ENCODE measurements at regions not wholly inside any gene's neighbourhood (a gene's known extent, or its start where the extent isn't known, plus 50 kb on each side); places are given as distances from the start of the nearest gene placed in this dataset.

- no peak for DNase-seq
Observed at GRCh38 chr3:84439476-84439875, 519.3 kb upstream of the CADM2 start.

- DNase-seq = no peak
Observed at GRCh38 chr3:84440291-84440690, 518.5 kb upstream of the CADM2 start.

- DNase-seq = no peak
Observed at GRCh38 chr3:84442533-84442932, 516.3 kb upstream of the CADM2 start.

GRCh38 chr3:84444726-84445521 is 513.9 kb upstream of the CADM2 start:
- DNase-seq = no peak

GRCh38 chr3:84487296-84487695 is 471.5 kb upstream of the CADM2 start:
- DNase-seq = no peak

- no peak for DNase-seq
Observed at GRCh38 chr3:84504761-84505160, 454.0 kb upstream of the CADM2 start.

- DNase-seq = no peak
Observed at GRCh38 chr3:84510007-84510406, 448.8 kb upstream of the CADM2 start.

- no peak for DNase-seq
Observed at GRCh38 chr3:84522893-84523292, 435.9 kb upstream of the CADM2 start.

- DNase-seq = no peak
Observed at GRCh38 chr3:84536916-84537315, 421.9 kb upstream of the CADM2 start.

- no peak for DNase-seq
Observed at GRCh38 chr3:84538597-84538996, 420.2 kb upstream of the CADM2 start.

GRCh38 chr3:84547207-84547606 is 411.6 kb upstream of the CADM2 start:
- no peak for DNase-seq

GRCh38 chr3:84547971-84548970 is 410.5 kb upstream of the CADM2 start:
- no peak for DNase-seq

- no peak for DNase-seq
Observed at GRCh38 chr3:84555629-84556028, 403.2 kb upstream of the CADM2 start.

- no peak for DNase-seq
Observed at GRCh38 chr3:84566256-84566655, 392.5 kb upstream of the CADM2 start.

- DNase-seq = no peak
Observed at GRCh38 chr3:84567796-84568195, 391.0 kb upstream of the CADM2 start.

GRCh38 chr3:84573962-84574361 is 384.8 kb upstream of the CADM2 start:
- DNase-seq = no peak

- DNase-seq = no peak
Observed at GRCh38 chr3:84586427-84586826, 372.4 kb upstream of the CADM2 start.

GRCh38 chr3:84600703-84601225 is 358.0 kb upstream of the CADM2 start:
- DNase-seq = no peak

GRCh38 chr3:84601303-84601702 is 357.5 kb upstream of the CADM2 start:
- DNase-seq = no peak

- no peak for DNase-seq
Observed at GRCh38 chr3:84621823-84622222, 337.0 kb upstream of the CADM2 start.

GRCh38 chr3:84634668-84635067 is 324.1 kb upstream of the CADM2 start:
- DNase-seq = no peak

GRCh38 chr3:84637272-84637671 is 321.5 kb upstream of the CADM2 start:
- no peak for DNase-seq

- no peak for DNase-seq
Observed at GRCh38 chr3:84666468-84666867, 292.3 kb upstream of the CADM2 start.

- DNase-seq = no peak
Observed at GRCh38 chr3:84679211-84679610, 279.6 kb upstream of the CADM2 start.
